H54 (cell line): ENCODE measurements at regions not wholly inside any gene's neighbourhood (a gene's known extent, or its start where the extent isn't known, plus 50 kb on each side); places are given as distances from the start of the nearest gene placed in this dataset.
"Not testable (repeated sequence)": the region's sequence is repeated elsewhere in the genome, so short reads cannot be mapped to it uniquely, and the experiment has no call there.

Experiments used
- DNase-seq: peaks from one replicate; pipeline ENCODE4 v3.0.0; 2011; ENCODE audit warnings: low spot score, mixed read lengths; ENCODE audit not compliant: insufficient read length
- FAIRE-seq: peaks from 3 replicates; lab custom pipeline; 2011; peaks lifted over from hg19 to GRCh38; lab: Jason Lieb, UNC
- POLR2A ChIP-seq: IDR thresholded peaks from 2 replicates; pipeline ENCODE4 v1.6.1; 2011; ENCODE audit warnings: low read depth, mild to moderate bottlenecking, low read length

GRCh38 chr18:59818769-59819168 lies 81.0 kb upstream of the PMAIP1 start:
- FAIRE-seq, result no peak
- no peak for TF ChIP-seq POLR2A

DNA sequence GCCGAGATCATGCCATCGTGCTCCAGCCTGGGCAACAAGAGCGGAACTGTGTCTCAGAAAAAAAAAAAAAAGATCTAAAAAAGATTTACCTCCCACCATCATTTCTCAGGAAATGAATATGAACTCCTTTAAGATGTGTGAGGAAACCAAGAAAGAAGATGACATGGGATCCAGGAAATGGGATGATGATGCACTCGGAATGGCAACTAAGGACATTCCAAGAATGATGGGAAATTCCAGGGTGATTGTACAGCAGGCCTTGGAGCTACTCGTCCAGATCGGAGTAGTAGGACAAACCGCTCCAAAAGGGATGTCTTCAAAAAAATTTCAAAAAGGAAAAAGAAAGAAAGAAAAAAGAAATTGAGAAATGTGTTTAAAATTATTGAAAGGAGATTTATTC lies 84.9 kb upstream of the PMAIP1 start:
- no peak for TF ChIP-seq POLR2A
- DNase-seq (peak; percentile 49), FAIRE-seq (peak; percentile 60)

More at GRCh38 chr18:59818769-59819168, 81.0 kb upstream of the PMAIP1 start:
- DNase-seq, result no peak

GRCh38 chr18:59813942-59814341 lies 85.9 kb upstream of the PMAIP1 start:
- DNase-seq (no peak), FAIRE-seq (no peak)
- TF ChIP-seq POLR2A, result no peak

DNA sequence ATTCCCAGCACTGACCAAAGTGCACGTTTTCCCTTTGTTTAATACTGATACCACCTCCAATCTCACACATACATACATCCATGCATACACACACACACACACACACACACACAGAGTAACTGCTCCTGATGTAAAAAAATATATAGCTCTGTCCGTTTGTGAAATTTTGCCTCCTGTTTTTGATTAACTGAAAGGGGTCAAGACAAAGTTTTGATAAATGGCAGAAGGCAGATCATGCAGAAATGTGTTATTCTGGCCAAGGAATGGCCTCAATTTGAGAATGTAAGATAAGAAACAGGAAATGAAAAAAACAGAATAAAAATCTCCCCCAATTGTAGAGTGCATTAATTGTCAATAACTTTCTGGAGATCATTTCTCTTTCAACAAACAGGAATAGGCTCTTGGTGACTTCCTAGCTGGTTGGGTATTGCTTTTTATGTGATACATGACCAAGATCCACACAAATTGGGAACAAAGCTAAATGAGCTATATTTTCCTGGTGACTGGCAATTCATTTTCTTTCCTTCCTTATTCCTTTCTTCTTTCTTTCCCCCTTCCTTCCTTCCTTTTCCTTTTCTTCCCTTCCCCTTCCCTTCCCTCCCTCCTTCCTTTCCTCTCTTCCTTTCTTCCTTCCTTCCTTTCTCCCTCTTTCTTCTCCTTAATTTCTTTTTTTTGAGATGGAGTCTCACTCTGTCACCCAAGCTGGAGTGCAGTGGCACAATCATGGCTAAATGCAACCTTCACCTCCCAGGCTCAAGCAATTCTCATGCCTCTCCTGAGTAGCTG lies 88.9 kb upstream of the PMAIP1 start:
- FAIRE-seq, result no peak
- no peak for DNase-seq
- no peak for TF ChIP-seq POLR2A

DNA sequence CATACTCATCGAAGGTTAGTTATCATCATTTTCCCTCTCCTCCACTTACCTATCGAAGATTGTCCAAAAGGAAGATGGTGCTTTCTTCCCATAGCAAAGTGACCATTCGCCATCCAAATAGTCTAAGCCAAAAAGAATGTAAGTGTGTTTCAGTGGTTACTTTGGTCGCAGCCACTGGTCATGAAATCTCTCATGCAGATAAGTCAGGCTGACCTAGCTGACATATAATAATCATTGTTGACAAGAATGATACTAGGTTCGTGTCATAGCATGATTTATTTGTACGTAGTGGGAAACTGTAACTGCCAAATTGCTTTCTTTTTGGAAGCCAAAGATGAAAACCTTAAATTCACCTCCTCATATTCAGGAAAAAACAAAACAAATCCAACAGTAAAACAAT lies 89.6 kb upstream of the PMAIP1 start:
- FAIRE-seq, result no peak
- no peak for TF ChIP-seq POLR2A
- no peak for DNase-seq

DNA sequence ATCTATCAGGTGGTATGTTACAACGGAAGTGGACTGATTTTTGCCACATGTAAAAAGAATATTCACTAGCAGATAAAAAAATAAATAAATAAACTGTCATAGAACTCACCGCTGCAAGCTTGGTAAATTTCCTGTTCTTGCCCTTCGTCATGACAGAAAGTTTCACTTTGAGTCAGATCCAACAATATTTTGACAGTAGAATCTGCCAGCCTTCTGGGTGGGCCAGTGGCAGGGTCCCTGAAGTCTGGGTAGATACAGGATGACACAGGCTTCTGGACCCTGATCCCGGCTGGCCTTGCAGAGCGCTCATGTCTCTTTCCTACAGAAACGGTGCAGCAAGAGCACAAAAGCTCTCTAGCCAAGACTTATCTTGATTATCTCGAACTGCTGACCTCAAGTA lies 97.8 kb upstream of the PMAIP1 start:
- no peak for DNase-seq
- FAIRE-seq, result no peak
- no peak for TF ChIP-seq POLR2A

- FAIRE-seq (no peak), DNase-seq (no peak)
- TF ChIP-seq POLR2A, result no peak
Observed at GRCh38 chr18:59801576-59801975, 98.2 kb upstream of the PMAIP1 start.

DNA sequence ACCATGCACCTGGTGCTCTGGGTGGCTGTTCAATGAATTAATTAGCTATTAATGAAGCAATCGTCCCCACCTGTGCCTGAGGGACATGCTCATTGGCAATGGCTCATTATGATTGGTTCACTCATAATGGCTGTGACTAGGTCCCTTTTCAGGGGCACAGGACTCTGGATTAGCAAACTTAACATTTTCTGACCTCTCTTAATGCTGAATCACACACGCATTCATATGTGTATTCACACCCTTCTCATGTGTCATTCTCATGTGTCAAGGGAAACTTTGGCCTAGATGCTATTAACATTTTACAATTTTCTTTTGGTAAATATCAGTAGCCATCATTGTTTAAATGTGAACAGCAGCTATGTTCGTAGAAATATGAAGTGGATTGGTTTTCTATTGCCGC lies 98.9 kb upstream of the PMAIP1 start:
- no peak for FAIRE-seq
- TF ChIP-seq POLR2A, result no peak
- no peak for DNase-seq

DNA sequence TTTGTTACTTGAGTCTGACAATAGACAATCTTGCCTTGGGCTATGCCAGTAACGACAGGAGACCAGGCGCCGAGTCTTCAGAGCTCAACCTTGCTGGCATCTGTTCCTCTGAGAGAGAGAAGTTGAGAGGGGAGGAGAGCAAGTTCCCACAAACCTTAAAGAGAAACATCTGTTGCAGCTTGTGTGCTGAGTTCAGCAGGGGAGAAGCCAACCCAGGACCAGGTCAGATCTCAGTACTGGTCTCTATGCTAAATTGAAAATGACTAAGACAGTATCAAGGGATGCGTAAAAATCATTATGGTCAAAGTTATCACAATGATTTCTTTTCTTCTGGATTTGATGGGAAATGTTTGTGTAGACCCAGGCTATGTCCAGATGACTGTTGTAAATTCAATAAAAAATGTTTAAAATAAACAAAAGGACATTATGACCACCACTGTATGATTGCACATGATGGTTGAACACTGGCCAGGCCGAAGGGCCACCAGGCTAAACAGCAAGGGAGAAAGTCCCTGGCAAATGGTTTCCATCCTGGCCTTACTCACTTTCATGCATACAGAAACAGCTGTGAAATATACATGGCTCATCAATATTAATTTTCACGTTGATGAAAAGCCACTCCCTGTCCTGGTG lies 100.3 kb upstream of the PMAIP1 start:
- FAIRE-seq, result no peak
- no peak for TF ChIP-seq POLR2A
- no peak for DNase-seq

GRCh38 chr18:59795882-59796281 lies 98.7 kb upstream of the CCBE1 start:
- DNase-seq (no peak), FAIRE-seq (no peak)
- TF ChIP-seq POLR2A, result no peak

GRCh38 chr18:59792353-59792752 lies 95.1 kb upstream of the CCBE1 start:
- no peak for FAIRE-seq
- DNase-seq, result no peak
- no peak for TF ChIP-seq POLR2A

DNA sequence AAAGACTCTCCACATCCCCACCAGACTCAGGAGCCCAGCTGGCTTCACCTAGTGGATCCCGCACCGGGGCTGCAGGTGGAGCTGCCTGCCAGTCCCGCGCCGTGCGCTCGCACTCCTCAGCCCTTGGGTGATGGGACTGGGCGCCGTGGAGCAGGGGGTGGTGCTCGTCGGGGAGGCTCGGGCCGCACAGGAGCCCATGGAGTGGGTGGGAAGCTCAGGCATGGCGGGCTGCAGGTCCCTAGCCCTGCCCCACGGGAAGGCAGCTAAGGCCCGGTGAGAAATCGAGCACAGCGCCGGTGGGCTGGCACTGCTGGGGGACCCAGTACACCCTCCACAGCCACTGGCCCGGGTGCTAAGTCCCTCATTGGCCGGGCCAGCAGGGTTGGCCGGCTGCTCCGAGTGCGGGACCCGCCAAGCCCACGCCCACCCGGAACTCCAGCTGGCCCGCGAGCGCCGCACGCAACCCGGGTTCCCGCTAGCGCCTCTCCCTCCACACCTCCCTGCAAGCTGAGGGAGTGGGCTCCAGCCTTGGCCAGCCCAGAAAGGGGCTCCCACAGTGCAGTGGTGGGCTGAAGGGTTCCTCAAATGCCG lies 93.2 kb upstream of the CCBE1 start:
- not testable (repeated sequence) for FAIRE-seq

DNA sequence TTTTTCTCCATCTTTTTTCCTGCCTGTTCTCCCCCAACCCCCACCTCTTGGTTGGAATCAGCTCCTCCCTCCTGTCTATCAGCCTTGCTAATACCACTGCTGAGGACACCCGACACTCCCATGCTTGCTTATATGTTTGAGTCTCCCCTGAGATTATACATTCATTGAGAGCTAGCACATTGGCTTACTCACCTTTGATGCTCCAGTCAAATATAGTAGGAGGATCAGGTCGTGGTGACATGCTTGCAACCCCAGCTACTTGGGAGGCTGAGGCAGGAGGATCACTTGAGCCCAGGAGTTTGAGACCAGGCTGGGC lies 91.5 kb upstream of the CCBE1 start:
- DNase-seq (no peak), FAIRE-seq (no peak)
- TF ChIP-seq POLR2A, result no peak

More for the DNA sequence above, 93.2 kb upstream of the CCBE1 start:
- not testable (repeated sequence) for DNase-seq

- DNase-seq (peak; percentile 61), FAIRE-seq (peak; percentile 52)
- TF ChIP-seq POLR2A, result no peak
Observed at GRCh38 chr18:59787998-59788790, 91.0 kb upstream of the CCBE1 start.

GRCh38 chr18:59784694-59785093 lies 87.5 kb upstream of the CCBE1 start:
- no peak for FAIRE-seq
- TF ChIP-seq POLR2A, result no peak
- no peak for DNase-seq
